Thoracic aorta (tissue), 2 donors: ENCODE measurements at regions not wholly inside any gene's neighbourhood (a gene's known extent, or its start where the extent isn't known, plus 50 kb on each side); places are given as distances from the start of the nearest gene placed in this dataset.

Experiments
- ATAC-seq: fragments of 150-250 bp; one replicate; pipeline ENCODE4 v1.8.0; 2017; ENCODE audit warnings: low read depth; ENCODE audit not compliant: insufficient number of reproducible peaks, low FRiP score
- DNase-seq: peaks from one replicate; pipeline ENCODE4 v3.0.0-alpha.2; 2020; ENCODE audit warnings: low spot score
- H3K27ac ChIP-seq, 2 donors: fragments of 200-600 bp; sonication (generic); 1 replicate in 1 of 2; 2 replicates in 1 of 2; pipeline ENCODE4 v1.5.1; 2016; ENCODE audit warnings: mild to moderate bottlenecking in 2 of 2, moderate library complexity in 2 of 2
- H3K27me3 ChIP-seq: fragments of 200-600 bp; sonication (generic); replicated peaks from 2 replicates; pipeline ENCODE4 v1.6.0; 2016; ENCODE audit warnings: mild to moderate bottlenecking; ENCODE audit not compliant: insufficient read depth
- H3K36me3 ChIP-seq: fragments of 200-600 bp; sonication (generic); one replicate; pipeline ENCODE4 v1.5.1; 2016
- H3K4me1 ChIP-seq, 2 donors: fragments of 200-600 bp; sonication (generic); 1 replicate in 1 of 2; 2 replicates in 1 of 2; pipeline versions ENCODE4 v1.5.1 to v1.6.0; 2016; ENCODE audit warnings: low read depth in 2 of 2, mild to moderate bottlenecking in 1 of 2; ENCODE audit not compliant: control insufficient read depth in 1 of 2
- H3K4me3 ChIP-seq: fragments of 200-600 bp; sonication (generic); 2 replicates; pipeline ENCODE4 v1.5.1; 2016; ENCODE audit warnings: mild to moderate bottlenecking
- H3K9me3 ChIP-seq: fragments of 200-600 bp; sonication (generic); 2 replicates; pipeline ENCODE4 v1.5.1; 2016
- TF ChIP-seq, protein P1 (sequence below): fragments of 200-600 bp; sonication (generic); IDR thresholded peaks from one replicate; pipeline ENCODE4 v1.5.1; 2019; ENCODE audit warnings: antibody characterized with exemption

DNA sequence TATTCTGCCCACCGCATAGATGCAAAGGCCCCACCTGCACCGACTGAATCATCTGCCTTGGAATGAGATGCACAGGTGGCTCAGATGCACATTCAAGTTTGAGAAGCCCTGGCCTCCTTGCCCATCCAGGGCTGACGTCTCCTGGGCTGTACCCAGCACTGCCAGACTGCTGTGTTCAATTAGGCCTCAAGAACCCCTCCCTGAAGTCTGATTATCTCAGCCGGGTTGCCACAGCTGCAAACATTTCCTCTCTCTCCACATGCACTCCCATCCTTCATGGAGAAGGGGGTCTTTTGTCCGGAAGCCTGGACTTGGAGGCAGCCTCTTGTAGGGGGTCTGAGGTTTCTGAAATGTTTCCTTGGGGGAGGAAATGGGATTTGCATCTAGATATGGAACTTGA is 459.4 kb upstream of the PROK2 start:
- Histone ChIP-seq H3K4me1 (peaks cover 28 to 86% of the 10 kb centered on the region in 2 donors), H3K4me3 (no peak overlapping the region), H3K27ac (peak overlapping the region; percentile 67 to 79), H3K9me3 (no peaks in the 10 kb centered on the region), H3K27me3 (no peaks in the 10 kb centered on the region), H3K36me3 (no peaks in the 10 kb centered on the region)
- ATAC-seq (no peak), DNase-seq (no peak)
- TF ChIP-seq, protein P1, sequence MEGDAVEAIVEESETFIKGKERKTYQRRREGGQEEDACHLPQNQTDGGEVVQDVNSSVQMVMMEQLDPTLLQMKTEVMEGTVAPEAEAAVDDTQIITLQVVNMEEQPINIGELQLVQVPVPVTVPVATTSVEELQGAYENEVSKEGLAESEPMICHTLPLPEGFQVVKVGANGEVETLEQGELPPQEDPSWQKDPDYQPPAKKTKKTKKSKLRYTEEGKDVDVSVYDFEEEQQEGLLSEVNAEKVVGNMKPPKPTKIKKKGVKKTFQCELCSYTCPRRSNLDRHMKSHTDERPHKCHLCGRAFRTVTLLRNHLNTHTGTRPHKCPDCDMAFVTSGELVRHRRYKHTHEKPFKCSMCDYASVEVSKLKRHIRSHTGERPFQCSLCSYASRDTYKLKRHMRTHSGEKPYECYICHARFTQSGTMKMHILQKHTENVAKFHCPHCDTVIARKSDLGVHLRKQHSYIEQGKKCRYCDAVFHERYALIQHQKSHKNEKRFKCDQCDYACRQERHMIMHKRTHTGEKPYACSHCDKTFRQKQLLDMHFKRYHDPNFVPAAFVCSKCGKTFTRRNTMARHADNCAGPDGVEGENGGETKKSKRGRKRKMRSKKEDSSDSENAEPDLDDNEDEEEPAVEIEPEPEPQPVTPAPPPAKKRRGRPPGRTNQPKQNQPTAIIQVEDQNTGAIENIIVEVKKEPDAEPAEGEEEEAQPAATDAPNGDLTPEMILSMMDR: no peak

DNA sequence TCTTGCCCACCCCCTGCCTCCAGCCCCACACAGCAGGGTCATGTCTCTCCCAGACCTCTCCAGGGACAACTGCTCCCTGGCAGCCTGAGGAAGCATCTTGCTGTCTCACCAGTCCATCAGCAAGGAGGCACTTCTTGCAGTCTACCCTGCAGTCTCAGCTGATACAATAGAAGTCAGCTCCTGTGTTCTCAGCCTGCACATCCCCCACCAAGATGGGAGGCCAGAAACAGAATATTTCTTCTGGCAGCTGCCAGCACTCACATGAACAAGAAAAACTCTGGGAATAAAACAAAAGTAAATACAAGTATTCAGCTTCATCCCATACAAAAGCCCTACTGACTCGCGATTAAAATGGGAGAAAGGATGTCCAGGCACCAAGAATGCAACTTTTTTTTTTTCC is 457.4 kb upstream of the PROK2 start:
- TF ChIP-seq, protein P1: no peak
- Histone ChIP-seq H3K27ac (no peak overlapping the region), H3K9me3 (no peaks in the 10 kb centered on the region), H3K4me3 (no peak overlapping the region), H3K4me1 (peaks cover 38 to 94% of the 10 kb centered on the region in 2 donors), H3K36me3 (no peaks in the 10 kb centered on the region), H3K27me3 (no peaks in the 10 kb centered on the region)
- no peak for DNase-seq
- ATAC-seq: no peak

DNA sequence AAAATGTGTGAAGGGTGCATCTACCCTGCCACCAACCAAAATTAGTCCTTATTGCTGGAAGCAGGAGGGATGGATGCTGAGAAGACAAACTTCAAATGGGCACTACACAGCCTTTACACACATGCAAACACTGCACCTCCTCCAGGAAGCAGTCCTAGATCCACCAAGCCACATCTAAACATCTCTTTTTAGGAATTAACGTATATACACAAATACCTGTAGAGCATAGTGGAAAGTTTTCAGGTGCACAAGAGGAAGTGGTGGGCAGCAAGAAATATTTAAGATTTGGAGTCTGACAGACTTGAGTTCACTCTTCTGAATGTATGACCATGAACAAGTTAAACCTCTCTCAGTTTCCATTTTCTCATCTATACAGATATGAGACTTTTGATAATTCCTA is 456.6 kb upstream of the PROK2 start:
- H3K4me1 ChIP-seq: peaks cover 38 to 86% of the 10 kb centered on the region in 2 donors
- no peaks in the 10 kb centered on the region for H3K27me3 ChIP-seq
- no peaks in the 10 kb centered on the region for H3K9me3 ChIP-seq
- no peaks in the 10 kb centered on the region for H3K36me3 ChIP-seq
- H3K27ac ChIP-seq: no peak overlapping the region
- H3K4me3 ChIP-seq: no peak overlapping the region
- TF ChIP-seq, protein P1: no peak
- DNase-seq (no peak), ATAC-seq (no peak)

DNA sequence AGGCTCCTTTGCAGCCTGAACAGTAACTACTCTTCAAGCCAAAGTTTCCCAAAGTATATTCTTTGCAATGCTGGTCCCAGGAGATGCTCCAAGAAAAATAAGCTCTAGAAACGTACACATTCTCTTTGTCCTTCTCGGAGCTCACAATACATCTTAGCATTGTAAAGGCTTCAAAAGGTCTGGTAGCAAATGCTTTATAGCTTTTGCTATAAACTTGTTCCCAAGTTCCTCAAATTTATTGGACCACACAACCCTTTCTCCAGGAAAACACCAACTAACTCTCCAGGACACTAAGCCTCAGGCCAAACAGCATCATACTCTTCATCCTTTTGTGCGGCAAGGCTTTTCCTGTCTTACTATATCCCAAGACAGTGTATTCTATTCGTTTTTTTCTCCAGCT is 455.6 kb upstream of the PROK2 start:
- Histone ChIP-seq H3K27ac (no peak overlapping the region), H3K27me3 (no peaks in the 10 kb centered on the region), H3K4me3 (no peak overlapping the region), H3K9me3 (no peaks in the 10 kb centered on the region), H3K36me3 (no peaks in the 10 kb centered on the region), H3K4me1 (peaks cover 32 to 76% of the 10 kb centered on the region in 2 donors)
- ATAC-seq (no peak), DNase-seq (no peak)
- TF ChIP-seq, protein P1: no peak

DNA sequence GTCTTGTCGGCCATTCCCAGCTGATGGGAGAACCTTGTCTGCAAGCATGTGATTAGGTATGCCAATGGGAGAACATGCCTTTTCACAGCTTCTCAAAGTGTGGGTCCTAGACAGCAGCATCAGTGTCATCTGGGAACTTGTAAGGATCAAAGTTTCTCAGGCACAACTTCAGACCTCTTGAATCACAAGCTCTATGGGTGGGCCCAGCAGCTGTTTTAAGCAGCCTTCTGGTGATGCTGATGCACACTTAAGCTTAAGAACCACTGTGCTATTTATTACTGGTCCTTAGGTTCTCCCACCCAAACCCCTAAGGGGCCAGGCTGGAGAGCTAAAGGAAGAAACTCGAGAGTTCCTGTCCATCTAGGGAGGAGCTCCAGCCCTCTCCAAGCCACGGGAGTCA is 453.9 kb upstream of the PROK2 start:
- DNase-seq (no peak), ATAC-seq (no peak)
- Histone ChIP-seq H3K27me3 (no peaks in the 10 kb centered on the region), H3K4me3 (no peak overlapping the region), H3K27ac (no peak overlapping the region), H3K4me1 (peaks cover 32 to 72% of the 10 kb centered on the region in 2 donors), H3K36me3 (no peaks in the 10 kb centered on the region), H3K9me3 (no peaks in the 10 kb centered on the region)
- TF ChIP-seq, protein P1: no peak
